GM12878 (cell line): ENCODE measurements at regions not wholly inside any gene's neighbourhood (a gene's known extent, or its start where the extent isn't known, plus 50 kb on each side); places are given as distances from the start of the nearest gene placed in this dataset.

Source experiments
- ATAC-seq: fragments of 200-7000 bp; cut with Tn5 transposase; 3 replicates; pipeline ENCODE4 v1.9.1; 2020; ENCODE audit warnings: mild to moderate bottlenecking, moderate library complexity
- BruUV-seq: library from RNA; stranded (reverse); fragments of 400-500 nt; replicated peaks from 2 replicates; lab custom pipeline; 2021; lab: Mats Ljungman, UMichigan
- CTCF ChIA-PET: fragments of 300-600 bp; sonication (Branson Sonifier 250); formaldehyde crosslinking; extraction: SDS; loops from one replicate; lab custom pipeline; 2021; ENCODE audit warnings: inconsistent platforms; lab: Yijun Ruan, JAX
- POLR2A ChIA-PET: fragments of 350-600 bp; formaldehyde crosslinking; extraction: SDS; loops from one replicate; lab custom pipeline; 2021; ENCODE audit warnings: inconsistent platforms; lab: Charles Lee
- RAD21 ChIA-PET: fragments of 300-600 bp; sonication (Branson Sonifier 250); formaldehyde crosslinking; loops from one replicate; lab custom pipeline; 2023; ENCODE audit warnings: antibody characterized with exemption; ENCODE audit not compliant: unreplicated experiment; lab: Charles Lee
- SMC1A ChIA-PET: fragments of 300-600 bp; sonication (Branson Sonifier 250); formaldehyde crosslinking; loops from one replicate; lab custom pipeline; 2023; ENCODE audit not compliant: unreplicated experiment, uncharacterized antibody; lab: Charles Lee
- DNase-seq: peaks from one replicate; pipeline ENCODE4 v3.0.0-alpha.2; 2011; ENCODE audit warnings: low read depth, low spot score
- FAIRE-seq: peaks from 3 replicates; lab custom pipeline; 2011; peaks lifted over from hg19 to GRCh38; lab: Jason Lieb, UNC
- H2AFZ ChIP-seq: 2 replicates; pipeline ENCODE4 v1.6.0; 2011; ENCODE audit warnings: low read depth, low read length, control low read depth; ENCODE audit not compliant: control insufficient read depth
- H3K27ac ChIP-seq: 2 replicates; pipeline ENCODE4 v1.5.1; 2011; ENCODE audit warnings: control low read depth; ENCODE audit not compliant: control insufficient read depth, insufficient read depth
- H3K27me3 ChIP-seq, 2 experiments: replicated peaks in 1 of 2; 2 replicates each; pipeline versions ENCODE4 v1.6.0 to v1.6.1; 2011; ENCODE audit warnings: low read length in 1 of 2; ENCODE audit not compliant: control insufficient read depth in 2 of 2, insufficient read depth in 2 of 2
- H3K36me3 ChIP-seq, 2 experiments: 2 replicates each; pipeline ENCODE4 v1.5.1; 2011; ENCODE audit warnings: low read length in 1 of 2; ENCODE audit not compliant: control insufficient read depth in 2 of 2, insufficient read depth in 2 of 2
- H3K4me1 ChIP-seq: 2 replicates; pipeline ENCODE4 v1.6.1; 2011; ENCODE audit warnings: mild to moderate bottlenecking, low read length, moderate library complexity, mixed read lengths; ENCODE audit not compliant: control insufficient read depth, insufficient read depth
- H3K4me2 ChIP-seq: 2 replicates; pipeline ENCODE4 v1.6.0; 2011; ENCODE audit warnings: control low read depth; ENCODE audit not compliant: control insufficient read depth, insufficient read depth
- H3K4me3 ChIP-seq: fragments of 200-600 bp; sonication (generic); 2 replicates; pipeline ENCODE4 v1.5.1; 2016
- H3K79me2 ChIP-seq: 2 replicates; pipeline ENCODE4 v1.6.0; 2011; ENCODE audit warnings: low read length; ENCODE audit not compliant: control insufficient read depth, insufficient read depth
- H3K9ac ChIP-seq: 2 replicates; pipeline ENCODE4 v1.8.0; 2011; ENCODE audit warnings: low read length, control low read depth, mixed read lengths; ENCODE audit not compliant: control insufficient read depth, insufficient read depth
- H3K9me3 ChIP-seq: replicated peaks from 3 replicates; pipeline ENCODE4 v1.5.1; 2011; ENCODE audit warnings: mild to moderate bottlenecking, low read length; ENCODE audit not compliant: control insufficient read depth, insufficient read depth
- H4K20me1 ChIP-seq: 2 replicates; pipeline ENCODE4 v1.6.0; 2011; ENCODE audit not compliant: control insufficient read depth, insufficient read depth
- ATF2 ChIP-seq: IDR thresholded peaks from 2 replicates; pipeline ENCODE4 v1.6.1; 2012; ENCODE audit warnings: low read length, inconsistent platforms
- ATF7 ChIP-seq: fragments of 450-650 bp; IDR thresholded peaks from 2 replicates; pipeline ENCODE4 v1.6.1; 2016; ENCODE audit warnings: low read depth, mild to moderate bottlenecking
- HDAC6 ChIP-seq: fragments of 200-600 bp; sonication (generic); IDR thresholded peaks from one replicate; pipeline ENCODE4 v1.8.0; 2017; ENCODE audit warnings: antibody characterized with exemption; ENCODE audit not compliant: unreplicated experiment
- MEF2A ChIP-seq: IDR thresholded peaks from 2 replicates; pipeline ENCODE4 v1.6.1; 2011; ENCODE audit warnings: low read depth, mild to moderate bottlenecking, low read length, moderate library complexity; ENCODE audit not compliant: insufficient read depth
- MLLT1 ChIP-seq: fragments of 450-650 bp; IDR thresholded peaks from 2 replicates; pipeline ENCODE4 v1.6.1; 2016; ENCODE audit warnings: mild to moderate bottlenecking
- NBN ChIP-seq: fragments of 450-650 bp; IDR thresholded peaks from 2 replicates; pipeline ENCODE4 v1.6.1; 2016
- PKNOX1 ChIP-seq: fragments of 450-650 bp; IDR thresholded peaks from 2 replicates; pipeline ENCODE4 v1.6.1; 2016; ENCODE audit warnings: mild to moderate bottlenecking
- SMARCA5 ChIP-seq: fragments of 450-650 bp; IDR thresholded peaks from 2 replicates; pipeline ENCODE4 v1.6.1; 2017; ENCODE audit warnings: mild to moderate bottlenecking
- SMC3 ChIP-seq: IDR thresholded peaks from 2 replicates; pipeline ENCODE4 v1.6.1; 2011; ENCODE audit warnings: low read length, improper control_type of control experiment, borderline replicate concordance
- SUPT20H ChIP-seq: IDR thresholded peaks from 2 replicates; pipeline ENCODE4 v1.6.1; 2011; ENCODE audit warnings: low read depth, mild to moderate bottlenecking, low read length, moderate library complexity, borderline replicate concordance; ENCODE audit not compliant: control insufficient read depth
- TCF12 ChIP-seq: IDR thresholded peaks from 2 replicates; pipeline ENCODE4 v1.6.1; 2011; ENCODE audit warnings: low read depth, mild to moderate bottlenecking, low read length
- ZNF207 ChIP-seq: fragments of 450-650 bp; IDR thresholded peaks from 2 replicates; pipeline ENCODE4 v1.6.1; 2014; ENCODE audit warnings: antibody characterized with exemption, mild to moderate bottlenecking, borderline replicate concordance
- ZNF24 ChIP-seq: fragments of 450-650 bp; IDR thresholded peaks from 2 replicates; pipeline ENCODE4 v1.6.1; 2017; ENCODE audit warnings: antibody characterized with exemption, mild to moderate bottlenecking
- WGBS: methylation state at CpG from one replicate; pipeline ENCODE4 v1.1.6; 2016; ENCODE audit warnings: low lambda C conversion rate; ENCODE audit not compliant: insufficient replicate concordance, insufficient coverage; ENCODE audit errors: missing lambda C conversion rate; 5-methylcytosine and 5-hydroxymethylcytosine counted together
- in situ Hi-C: fragments of 300-500 bp; cut with MboI; formaldehyde crosslinking; loops from 9 replicates; pipeline ENCODE4 v1.14.3; 2018; ENCODE audit warnings: mixed read lengths
- intact Hi-C: fragments of 100-400 bp; cut with micrococcal nuclease; formaldehyde crosslinking; loops from one replicate; pipeline ENCODE4 v1.14.2; 2022; ENCODE audit not compliant: unreplicated experiment

GRCh38 chr5:153896117-153896516 is 142.6 kb downstream of the FAM114A2 start:
- no peaks in the 10 kb centered on the region for H3K79me2 ChIP-seq
- H3K36me3 ChIP-seq, result no peaks in the 10 kb centered on the region
- H3K4me2 ChIP-seq, result no peak overlapping the region
- no peak overlapping the region for H3K4me3 ChIP-seq
- no peak for DNase-seq
- intact Hi-C loops, result no loop called here
- H3K27me3 ChIP-seq, result no peaks in the 10 kb centered on the region
- H3K27ac ChIP-seq, result no peak overlapping the region
- 70% methylated on average over 2 of the region's 2 CpGs for WGBS
- CTCF ChIA-PET, result no interaction called here
- no TSS peak for BruUV-seq
- H3K4me1 ChIP-seq, result 0 out of 2 replicates have a peak, but pooled peaks cover 3% of the 10 kb centered on the region
- POLR2A ChIA-PET, result interaction anchor here (1.1 kb wide), 1 partner anchor 27 kb away, joined by 3 read pairs; no protein-coding TSS in a partner anchor
- RAD21 ChIA-PET, result no interaction called here
- H4K20me1 ChIP-seq, result no peaks in the 10 kb centered on the region
- no peak for ATAC-seq
- SMC1A ChIA-PET, result interaction anchor here (0.7 kb wide), 1 partner anchor 317 kb away, joined by 3 read pairs; no protein-coding TSS in a partner anchor
- TF ChIP-seq ZNF24, result no peak
- no peak for TF ChIP-seq SMC3
- no peak for TF ChIP-seq PKNOX1
- TF ChIP-seq SUPT20H, result no peak
- TF ChIP-seq ZNF207, result no peak
- no peak for TF ChIP-seq ATF7
- TF ChIP-seq SMARCA5, result no peak
- no peak for TF ChIP-seq TCF12
- TF ChIP-seq MLLT1, result no peak
- no peak for TF ChIP-seq ATF2
- TF ChIP-seq HDAC6, result no peak
- TF ChIP-seq MEF2A, result no peak
- TF ChIP-seq NBN, result no peak
- TF ChIP-seq, all 136 proteins: peak for 0
- no peak overlapping the region for H2AFZ ChIP-seq
- FAIRE-seq, result no peak
- no peak overlapping the region for H3K9ac ChIP-seq
- H3K9me3 ChIP-seq, result no peaks in the 10 kb centered on the region
- in situ Hi-C loops, result no loop called here
